GM12878 (cell line): ENCODE measurements at regions not wholly inside any gene's neighbourhood (a gene's known extent, or its start where the extent isn't known, plus 50 kb on each side); places are given as distances from the start of the nearest gene placed in this dataset.

Experiments used
- ATAC-seq: fragments of 200-7000 bp; cut with Tn5 transposase; 3 replicates; pipeline ENCODE4 v1.9.1; 2020; ENCODE audit warnings: mild to moderate bottlenecking, moderate library complexity
- BruUV-seq: library from RNA; stranded (reverse); fragments of 400-500 nt; replicated peaks from 2 replicates; lab custom pipeline; 2021; lab: Mats Ljungman, UMichigan
- CTCF ChIA-PET: fragments of 300-600 bp; sonication (Branson Sonifier 250); formaldehyde crosslinking; extraction: SDS; loops from one replicate; lab custom pipeline; 2021; ENCODE audit warnings: inconsistent platforms; lab: Yijun Ruan, JAX
- POLR2A ChIA-PET: fragments of 350-600 bp; formaldehyde crosslinking; extraction: SDS; loops from one replicate; lab custom pipeline; 2021; ENCODE audit warnings: inconsistent platforms; lab: Charles Lee
- RAD21 ChIA-PET: fragments of 300-600 bp; sonication (Branson Sonifier 250); formaldehyde crosslinking; loops from one replicate; lab custom pipeline; 2023; ENCODE audit warnings: antibody characterized with exemption; ENCODE audit not compliant: unreplicated experiment; lab: Charles Lee
- SMC1A ChIA-PET: fragments of 300-600 bp; sonication (Branson Sonifier 250); formaldehyde crosslinking; loops from one replicate; lab custom pipeline; 2023; ENCODE audit not compliant: unreplicated experiment, uncharacterized antibody; lab: Charles Lee
- DNase-seq: peaks from one replicate; pipeline ENCODE4 v3.0.0-alpha.2; 2011; ENCODE audit warnings: low read depth, low spot score
- FAIRE-seq: peaks from 3 replicates; lab custom pipeline; 2011; peaks lifted over from hg19 to GRCh38; lab: Jason Lieb, UNC
- H2AFZ ChIP-seq: 2 replicates; pipeline ENCODE4 v1.6.0; 2011; ENCODE audit warnings: low read depth, low read length, control low read depth; ENCODE audit not compliant: control insufficient read depth
- H3K27ac ChIP-seq: 2 replicates; pipeline ENCODE4 v1.5.1; 2011; ENCODE audit warnings: control low read depth; ENCODE audit not compliant: control insufficient read depth, insufficient read depth
- H3K27me3 ChIP-seq, 2 experiments: replicated peaks in 1 of 2; 2 replicates each; pipeline versions ENCODE4 v1.6.0 to v1.6.1; 2011; ENCODE audit warnings: low read length in 1 of 2; ENCODE audit not compliant: control insufficient read depth in 2 of 2, insufficient read depth in 2 of 2
- H3K36me3 ChIP-seq, 2 experiments: 2 replicates each; pipeline ENCODE4 v1.5.1; 2011; ENCODE audit warnings: low read length in 1 of 2; ENCODE audit not compliant: control insufficient read depth in 2 of 2, insufficient read depth in 2 of 2
- H3K4me1 ChIP-seq: 2 replicates; pipeline ENCODE4 v1.6.1; 2011; ENCODE audit warnings: mild to moderate bottlenecking, low read length, moderate library complexity, mixed read lengths; ENCODE audit not compliant: control insufficient read depth, insufficient read depth
- H3K4me2 ChIP-seq: 2 replicates; pipeline ENCODE4 v1.6.0; 2011; ENCODE audit warnings: control low read depth; ENCODE audit not compliant: control insufficient read depth, insufficient read depth
- H3K4me3 ChIP-seq: fragments of 200-600 bp; sonication (generic); 2 replicates; pipeline ENCODE4 v1.5.1; 2016
- H3K79me2 ChIP-seq: 2 replicates; pipeline ENCODE4 v1.6.0; 2011; ENCODE audit warnings: low read length; ENCODE audit not compliant: control insufficient read depth, insufficient read depth
- H3K9ac ChIP-seq: 2 replicates; pipeline ENCODE4 v1.8.0; 2011; ENCODE audit warnings: low read length, control low read depth, mixed read lengths; ENCODE audit not compliant: control insufficient read depth, insufficient read depth
- H3K9me3 ChIP-seq: replicated peaks from 3 replicates; pipeline ENCODE4 v1.5.1; 2011; ENCODE audit warnings: mild to moderate bottlenecking, low read length; ENCODE audit not compliant: control insufficient read depth, insufficient read depth
- H4K20me1 ChIP-seq: 2 replicates; pipeline ENCODE4 v1.6.0; 2011; ENCODE audit not compliant: control insufficient read depth, insufficient read depth
- BACH1 ChIP-seq: fragments of 450-650 bp; IDR thresholded peaks from 2 replicates; pipeline ENCODE4 v1.6.1; 2017; ENCODE audit warnings: mild to moderate bottlenecking, borderline replicate concordance
- ETV6 ChIP-seq, 2 experiments: fragments of 450-650 bp in 1 of 2; IDR thresholded peaks in 1 of 2; conservative IDR thresholded peaks in 1 of 2; 2 replicates each; pipeline ENCODE4 v1.6.1; 2014; ENCODE audit warnings: antibody characterized with exemption in 1 of 2, borderline replicate concordance in 1 of 2, low read depth in 1 of 2, mild to moderate bottlenecking in 1 of 2, moderate library complexity in 1 of 2
- GABPA ChIP-seq: IDR thresholded peaks from 2 replicates; pipeline ENCODE4 v1.6.1; 2014; ENCODE audit warnings: antibody characterized with exemption, low read depth, mild to moderate bottlenecking, inconsistent platforms
- HDAC6 ChIP-seq: fragments of 200-600 bp; sonication (generic); IDR thresholded peaks from one replicate; pipeline ENCODE4 v1.8.0; 2017; ENCODE audit warnings: antibody characterized with exemption; ENCODE audit not compliant: unreplicated experiment
- POLR2A ChIP-seq: IDR thresholded peaks from 2 replicates; pipeline ENCODE4 v1.6.1; 2011; ENCODE audit warnings: low read depth, mild to moderate bottlenecking, low read length
- POU2F2 ChIP-seq: IDR thresholded peaks from 3 replicates; pipeline ENCODE4 v1.6.1; 2011; ENCODE audit warnings: low read depth, mild to moderate bottlenecking, low read length, borderline replicate concordance
- REST ChIP-seq: IDR thresholded peaks from 2 replicates; pipeline ENCODE4 v1.6.1; 2012; ENCODE audit warnings: mild to moderate bottlenecking, low read depth, low read length
- STAT1 ChIP-seq: fragments of 450-650 bp; conservative IDR thresholded peaks from 2 replicates; pipeline ENCODE4 v1.6.1; 2014; ENCODE audit warnings: antibody characterized with exemption, mild to moderate bottlenecking
- TCF12 ChIP-seq: IDR thresholded peaks from 2 replicates; pipeline ENCODE4 v1.6.1; 2011; ENCODE audit warnings: low read depth, mild to moderate bottlenecking, low read length
- YY1 ChIP-seq: IDR thresholded peaks from 2 replicates; pipeline ENCODE4 v1.6.1; 2011; ENCODE audit warnings: low read depth, mild to moderate bottlenecking, low read length
- WGBS: methylation state at CpG from one replicate; pipeline ENCODE4 v1.1.6; 2016; ENCODE audit warnings: low lambda C conversion rate; ENCODE audit not compliant: insufficient replicate concordance, insufficient coverage; ENCODE audit errors: missing lambda C conversion rate; 5-methylcytosine and 5-hydroxymethylcytosine counted together
- in situ Hi-C: fragments of 300-500 bp; cut with MboI; formaldehyde crosslinking; loops from 9 replicates; pipeline ENCODE4 v1.14.3; 2018; ENCODE audit warnings: mixed read lengths
- intact Hi-C: fragments of 100-400 bp; cut with micrococcal nuclease; formaldehyde crosslinking; loops from one replicate; pipeline ENCODE4 v1.14.2; 2022; ENCODE audit not compliant: unreplicated experiment
- TF ChIP-seq, protein P1 (sequence below): fragments of 450-650 bp; formaldehyde crosslinking; IDR thresholded peaks from 2 replicates; pipeline ENCODE4 v1.5.0; 2022; ENCODE audit warnings: mild to moderate bottlenecking, missing genetic modification characterization
- TF ChIP-seq, protein P2 (sequence below): IDR thresholded peaks from 2 replicates; pipeline ENCODE4 v1.6.1; 2012; ENCODE audit warnings: improper control_type of control experiment, low read depth, low read length; ENCODE audit not compliant: insufficient replicate concordance

DNA sequence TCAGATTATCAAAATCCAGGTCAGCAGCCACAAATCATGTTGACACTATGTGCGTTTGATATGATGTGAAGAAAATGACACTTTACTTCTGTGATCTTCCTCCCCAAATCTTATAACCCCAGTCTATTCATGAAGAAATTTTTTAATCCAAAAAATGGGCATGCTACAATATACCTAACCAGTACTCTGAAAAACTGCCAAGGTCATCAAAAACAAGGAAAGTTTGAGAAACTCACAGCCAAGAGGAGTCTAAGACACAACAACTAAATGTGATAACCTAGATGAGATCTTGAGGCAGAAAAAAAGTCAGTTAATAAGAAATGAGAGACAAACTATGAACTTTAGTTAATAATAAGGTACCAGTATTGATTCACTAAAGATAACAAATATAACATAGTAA, 200.6 kb upstream of the IRAK1BP1 start:
- DNase-seq, result no peak
- ChIA-PET POLR2A (no interaction called here), SMC1A (no interaction called here), RAD21 (no interaction called here), CTCF (no interaction called here)
- FAIRE-seq, result no peak
- in situ Hi-C loops (no loop called here), intact Hi-C loops (no loop called here)
- Histone ChIP-seq H3K9ac (no peak overlapping the region), H3K4me1 (no peaks in the 10 kb centered on the region), H3K4me2 (no peak overlapping the region), H2AFZ (no peak overlapping the region), H3K9me3 (no peaks in the 10 kb centered on the region), H3K27me3 (no peaks in the 10 kb centered on the region), H4K20me1 (no peaks in the 10 kb centered on the region), H3K36me3 (no peaks in the 10 kb centered on the region), H3K79me2 (no peaks in the 10 kb centered on the region), H3K27ac (no peak overlapping the region), H3K4me3 (no peak overlapping the region)
- ATAC-seq, result no peak
- BruUV-seq, result no TSS peak
- 0% methylated on average over 1 of the region's 1 CpG for WGBS
- TF ChIP-seq YY1 (no peak), TCF12 (no peak), HDAC6 (no peak), POLR2A (no peak), BACH1 (no peak), STAT1 (no peak), GABPA (no peak), REST (no peak), ETV6 (conservative IDR thresholded peaks at IDR 0.05 in 1 of 2, IDR thresholded peaks at IDR 0.05 in 1 of 2; ENCODE audit: borderline replicate concordance in 1 of 2, low read depth in 1 of 2) (no peak), POU2F2 (no peak)
- TF ChIP-seq, protein P1, sequence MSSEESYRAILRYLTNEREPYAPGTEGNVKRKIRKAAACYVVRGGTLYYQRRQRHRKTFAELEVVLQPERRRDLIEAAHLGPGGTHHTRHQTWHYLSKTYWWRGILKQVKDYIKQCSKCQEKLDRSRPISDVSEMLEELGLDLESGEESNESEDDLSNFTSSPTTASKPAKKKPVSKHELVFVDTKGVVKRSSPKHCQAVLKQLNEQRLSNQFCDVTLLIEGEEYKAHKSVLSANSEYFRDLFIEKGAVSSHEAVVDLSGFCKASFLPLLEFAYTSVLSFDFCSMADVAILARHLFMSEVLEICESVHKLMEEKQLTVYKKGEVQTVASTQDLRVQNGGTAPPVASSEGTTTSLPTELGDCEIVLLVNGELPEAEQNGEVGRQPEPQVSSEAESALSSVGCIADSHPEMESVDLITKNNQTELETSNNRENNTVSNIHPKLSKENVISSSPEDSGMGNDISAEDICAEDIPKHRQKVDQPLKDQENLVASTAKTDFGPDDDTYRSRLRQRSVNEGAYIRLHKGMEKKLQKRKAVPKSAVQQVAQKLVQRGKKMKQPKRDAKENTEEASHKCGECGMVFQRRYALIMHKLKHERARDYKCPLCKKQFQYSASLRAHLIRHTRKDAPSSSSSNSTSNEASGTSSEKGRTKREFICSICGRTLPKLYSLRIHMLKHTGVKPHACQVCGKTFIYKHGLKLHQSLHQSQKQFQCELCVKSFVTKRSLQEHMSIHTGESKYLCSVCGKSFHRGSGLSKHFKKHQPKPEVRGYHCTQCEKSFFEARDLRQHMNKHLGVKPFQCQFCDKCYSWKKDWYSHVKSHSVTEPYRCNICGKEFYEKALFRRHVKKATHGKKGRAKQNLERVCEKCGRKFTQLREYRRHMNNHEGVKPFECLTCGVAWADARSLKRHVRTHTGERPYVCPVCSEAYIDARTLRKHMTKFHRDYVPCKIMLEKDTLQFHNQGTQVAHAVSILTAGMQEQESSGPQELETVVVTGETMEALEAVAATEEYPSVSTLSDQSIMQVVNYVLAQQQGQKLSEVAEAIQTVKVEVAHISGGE, result no peak
- TF ChIP-seq, protein P2, sequence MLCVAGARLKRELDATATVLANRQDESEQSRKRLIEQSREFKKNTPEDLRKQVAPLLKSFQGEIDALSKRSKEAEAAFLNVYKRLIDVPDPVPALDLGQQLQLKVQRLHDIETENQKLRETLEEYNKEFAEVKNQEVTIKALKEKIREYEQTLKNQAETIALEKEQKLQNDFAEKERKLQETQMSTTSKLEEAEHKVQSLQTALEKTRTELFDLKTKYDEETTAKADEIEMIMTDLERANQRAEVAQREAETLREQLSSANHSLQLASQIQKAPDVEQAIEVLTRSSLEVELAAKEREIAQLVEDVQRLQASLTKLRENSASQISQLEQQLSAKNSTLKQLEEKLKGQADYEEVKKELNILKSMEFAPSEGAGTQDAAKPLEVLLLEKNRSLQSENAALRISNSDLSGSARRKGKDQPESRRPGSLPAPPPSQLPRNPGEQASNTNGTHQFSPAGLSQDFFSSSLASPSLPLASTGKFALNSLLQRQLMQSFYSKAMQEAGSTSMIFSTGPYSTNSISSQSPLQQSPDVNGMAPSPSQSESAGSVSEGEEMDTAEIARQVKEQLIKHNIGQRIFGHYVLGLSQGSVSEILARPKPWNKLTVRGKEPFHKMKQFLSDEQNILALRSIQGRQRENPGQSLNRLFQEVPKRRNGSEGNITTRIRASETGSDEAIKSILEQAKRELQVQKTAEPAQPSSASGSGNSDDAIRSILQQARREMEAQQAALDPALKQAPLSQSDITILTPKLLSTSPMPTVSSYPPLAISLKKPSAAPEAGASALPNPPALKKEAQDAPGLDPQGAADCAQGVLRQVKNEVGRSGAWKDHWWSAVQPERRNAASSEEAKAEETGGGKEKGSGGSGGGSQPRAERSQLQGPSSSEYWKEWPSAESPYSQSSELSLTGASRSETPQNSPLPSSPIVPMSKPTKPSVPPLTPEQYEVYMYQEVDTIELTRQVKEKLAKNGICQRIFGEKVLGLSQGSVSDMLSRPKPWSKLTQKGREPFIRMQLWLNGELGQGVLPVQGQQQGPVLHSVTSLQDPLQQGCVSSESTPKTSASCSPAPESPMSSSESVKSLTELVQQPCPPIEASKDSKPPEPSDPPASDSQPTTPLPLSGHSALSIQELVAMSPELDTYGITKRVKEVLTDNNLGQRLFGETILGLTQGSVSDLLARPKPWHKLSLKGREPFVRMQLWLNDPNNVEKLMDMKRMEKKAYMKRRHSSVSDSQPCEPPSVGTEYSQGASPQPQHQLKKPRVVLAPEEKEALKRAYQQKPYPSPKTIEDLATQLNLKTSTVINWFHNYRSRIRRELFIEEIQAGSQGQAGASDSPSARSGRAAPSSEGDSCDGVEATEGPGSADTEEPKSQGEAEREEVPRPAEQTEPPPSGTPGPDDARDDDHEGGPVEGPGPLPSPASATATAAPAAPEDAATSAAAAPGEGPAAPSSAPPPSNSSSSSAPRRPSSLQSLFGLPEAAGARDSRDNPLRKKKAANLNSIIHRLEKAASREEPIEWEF, result no peak
